GM23338 (cell line): ENCODE measurements at regions not wholly inside any gene's neighbourhood (a gene's known extent, or its start where the extent isn't known, plus 50 kb on each side); places are given as distances from the start of the nearest gene placed in this dataset.

Experiments
- ATAC-seq: fragments of 200-7000 bp; cut with Tn5 transposase; 3 replicates; pipeline ENCODE4 v1.9.1; 2020
- DNase-seq: peaks from one replicate; pipeline ENCODE4 v3.0.0-alpha.2; 2015; ENCODE audit warnings: low spot score
- H2AFZ ChIP-seq: fragments of 200-600 bp; sonication (generic); 2 replicates; pipeline ENCODE4 v1.8.0; 2016; ENCODE audit warnings: antibody characterized with exemption, mild to moderate bottlenecking, moderate library complexity
- H3F3A ChIP-seq: fragments of 200-600 bp; sonication (generic); replicated peaks from 2 replicates; pipeline ENCODE4 v1.8.0; 2017; ENCODE audit warnings: antibody characterized with exemption, mixed run types, low read depth
- H3K27ac ChIP-seq: fragments of 200-600 bp; sonication (generic); 2 replicates; pipeline ENCODE4 v1.6.1; 2016; ENCODE audit warnings: low read depth
- H3K27me3 ChIP-seq: fragments of 200-600 bp; sonication (generic); 2 replicates; pipeline ENCODE4 v1.8.0; 2016; ENCODE audit warnings: mild to moderate bottlenecking, mixed run types, moderate library complexity; ENCODE audit not compliant: insufficient read depth
- H3K36me3 ChIP-seq: fragments of 200-600 bp; sonication (generic); 2 replicates; pipeline ENCODE4 v1.8.0; 2016; ENCODE audit warnings: mild to moderate bottlenecking; ENCODE audit not compliant: insufficient read depth
- H3K4me1 ChIP-seq: fragments of 200-600 bp; sonication (generic); 2 replicates; pipeline ENCODE4 v1.8.0; 2016; ENCODE audit warnings: mild to moderate bottlenecking, moderate library complexity; ENCODE audit not compliant: insufficient read depth
- H3K4me2 ChIP-seq: fragments of 200-600 bp; sonication (generic); 2 replicates; pipeline ENCODE4 v1.7.1; 2017; ENCODE audit warnings: mixed run types
- H3K4me3 ChIP-seq: fragments of 200-600 bp; sonication (generic); 2 replicates; pipeline ENCODE4 v1.6.1; 2016; ENCODE audit warnings: mixed run types
- H3K79me2 ChIP-seq: fragments of 200-600 bp; sonication (generic); replicated peaks from 2 replicates; pipeline ENCODE4 v1.8.0; 2017; ENCODE audit warnings: mild to moderate bottlenecking; ENCODE audit not compliant: insufficient read depth
- H3K9me2 ChIP-seq: fragments of 200-600 bp; sonication (generic); 2 replicates; pipeline ENCODE4 v1.8.0; 2017; ENCODE audit not compliant: insufficient read depth
- H4K20me1 ChIP-seq: fragments of 200-600 bp; sonication (generic); replicated peaks from 2 replicates; pipeline ENCODE4 v1.8.0; 2017; ENCODE audit warnings: mild to moderate bottlenecking; ENCODE audit not compliant: insufficient read depth
- H3K27ac Mint-ChIP-seq: 2 replicates; pipeline ENCODE4 v1.8.0; 2020; ENCODE audit warnings: inconsistent platforms, mild to moderate bottlenecking, moderate library complexity, mixed read lengths
- H3K27me3 Mint-ChIP-seq: 3 replicates; pipeline ENCODE4 v1.8.0; 2022; ENCODE audit warnings: low read depth, mild to moderate bottlenecking, moderate library complexity, mixed read lengths, inconsistent platforms; ENCODE audit not compliant: insufficient read depth, poor library complexity
- H3K36me3 Mint-ChIP-seq: 3 replicates; pipeline ENCODE4 v1.8.0; 2021; ENCODE audit warnings: low read depth, mild to moderate bottlenecking, inconsistent platforms, moderate library complexity, mixed read lengths
- H3K4me1 Mint-ChIP-seq: 3 replicates; pipeline ENCODE4 v1.8.0; 2020; ENCODE audit warnings: mild to moderate bottlenecking, inconsistent platforms, mixed read lengths
- H3K4me3 Mint-ChIP-seq: 3 replicates; pipeline ENCODE4 v1.8.0; 2021; ENCODE audit warnings: moderate library complexity, mild to moderate bottlenecking, inconsistent platforms, mixed read lengths
- H3K9me3 Mint-ChIP-seq: 3 replicates; pipeline ENCODE4 v1.8.0; 2020; ENCODE audit warnings: moderate library complexity, mild to moderate bottlenecking, inconsistent platforms, mixed read lengths
- CREB1 ChIP-seq: fragments of 250-450 bp; sonication (Bioruptor Pico); IDR thresholded peaks from 2 replicates; pipeline ENCODE4 v1.5.0; 2020; ENCODE audit warnings: low read depth, mild to moderate bottlenecking, moderate library complexity
- ETS1 ChIP-seq: IDR thresholded peaks from 2 replicates; pipeline ENCODE4 v1.6.1; 2016; ENCODE audit warnings: antibody characterized with exemption
- EZH2 ChIP-seq: fragments of 200-600 bp; sonication (generic); IDR thresholded peaks from one replicate; pipeline ENCODE4 v1.8.0; 2017; ENCODE audit warnings: antibody characterized with exemption, mild to moderate bottlenecking, low read depth; ENCODE audit not compliant: unreplicated experiment
- EZH2phosphoT487 ChIP-seq: fragments of 200-600 bp; sonication (generic); IDR thresholded peaks from one replicate; pipeline ENCODE4 v1.8.1; 2018; ENCODE audit warnings: antibody characterized with exemption; ENCODE audit not compliant: unreplicated experiment
- JUNB ChIP-seq: IDR thresholded peaks from one replicate; pipeline ENCODE4 v1.6.1; 2016; ENCODE audit warnings: antibody characterized with exemption; ENCODE audit not compliant: unreplicated experiment
- NANOG ChIP-seq: IDR thresholded peaks from 2 replicates; pipeline ENCODE4 v1.6.1; 2016; ENCODE audit warnings: antibody characterized with exemption, borderline replicate concordance
- POLR2AphosphoS5 ChIP-seq: IDR thresholded peaks from 2 replicates; pipeline ENCODE4 v1.6.1; 2016; ENCODE audit warnings: antibody characterized with exemption, low read depth
- REST ChIP-seq: IDR thresholded peaks from one replicate; pipeline ENCODE4 v1.6.1; 2018; ENCODE audit warnings: antibody characterized with exemption; ENCODE audit not compliant: unreplicated experiment
- STAT1 ChIP-seq: IDR thresholded peaks from one replicate; pipeline ENCODE4 v1.6.1; 2016; ENCODE audit warnings: antibody characterized with exemption; ENCODE audit not compliant: unreplicated experiment
- ZNF114 ChIP-seq: fragments of 250-450 bp; sonication (Bioruptor Pico); IDR thresholded peaks from 2 replicates; pipeline ENCODE4 v1.5.0; 2020; ENCODE audit warnings: mild to moderate bottlenecking, moderate library complexity
- ZNF331 ChIP-seq: fragments of 250-450 bp; sonication (Bioruptor Pico); IDR thresholded peaks from 2 replicates; pipeline ENCODE4 v1.5.0; 2020; ENCODE audit warnings: low read depth, mild to moderate bottlenecking, moderate library complexity
- ZNF462 ChIP-seq: fragments of 250-450 bp; sonication (Bioruptor Pico); IDR thresholded peaks from 2 replicates; pipeline ENCODE4 v1.5.0; 2020; ENCODE audit warnings: mild to moderate bottlenecking, moderate library complexity

- H3F3A ChIP-seq, result no peaks in the 10 kb centered on the region
- H3K27ac Mint-ChIP-seq, result no peak overlapping the region
- H2AFZ ChIP-seq, result no peak overlapping the region
- H3K27ac ChIP-seq, result no peak overlapping the region
- H3K27me3 Mint-ChIP-seq, result no peaks in the 10 kb centered on the region
- H3K79me2 ChIP-seq, result no peaks in the 10 kb centered on the region
- H3K36me3 ChIP-seq, result no peaks in the 10 kb centered on the region
- no peaks in the 10 kb centered on the region for H4K20me1 ChIP-seq
- H3K9me3 Mint-ChIP-seq, result no peaks in the 10 kb centered on the region
- H3K4me1 Mint-ChIP-seq, result peaks cover 4% of the 10 kb centered on the region; the same call in 2 of the 3 replicates
- no peak overlapping the region for H3K4me3 ChIP-seq
- no peak for ATAC-seq
- H3K4me1 ChIP-seq, result no peaks in the 10 kb centered on the region
- no peak for TF ChIP-seq EZH2
- H3K4me3 Mint-ChIP-seq, result no peak overlapping the region
- no peak overlapping the region for H3K4me2 ChIP-seq
- no peaks in the 10 kb centered on the region for H3K27me3 ChIP-seq
- H3K36me3 Mint-ChIP-seq, result no peaks in the 10 kb centered on the region
- DNase-seq, result no peak
- H3K9me2 ChIP-seq, result peaks cover 2% of the 10 kb centered on the region; the same call in 1 of the 2 replicates
Measured at GRCh38 chr2:181398000-181398399, 59.2 kb upstream of the ITGA4 start.

- no peak overlapping the region for H3K27ac Mint-ChIP-seq
- ATAC-seq, result peak; percentile 80
- H3K4me3 Mint-ChIP-seq, result no peak overlapping the region
- Histone ChIP-seq H2AFZ (0 out of 2 replicates have a peak overlapping the region, but pooled peaks have one; percentile 57), H3K27me3 (no peaks in the 10 kb centered on the region), H3K79me2 (no peaks in the 10 kb centered on the region), H3K27ac (no peak overlapping the region), H3F3A (no peaks in the 10 kb centered on the region), H3K4me3 (no peak overlapping the region), H3K4me1 (no peaks in the 10 kb centered on the region), H3K9me2 (peaks cover 2% of the 10 kb centered on the region; the same call in 1 of the 2 replicates), H3K36me3 (no peaks in the 10 kb centered on the region), H4K20me1 (no peaks in the 10 kb centered on the region), H3K4me2 (no peak overlapping the region)
- TF ChIP-seq EZH2 (no peak), EZH2phosphoT487 (no peak), REST (no peak), STAT1 (no peak), ZNF114 (CRISPR knock-in tag) (no peak), JUNB (no peak), CREB1 (CRISPR knock-in tag) (no peak), ZNF462 (CRISPR knock-in tag) (no peak), ETS1 (no peak), ZNF331 (CRISPR knock-in tag) (no peak), NANOG (no peak), POLR2AphosphoS5 (no peak)
- DNase-seq, result no peak
- no peaks in the 10 kb centered on the region for H3K9me3 Mint-ChIP-seq
- no peaks in the 10 kb centered on the region for H3K36me3 Mint-ChIP-seq
- H3K27me3 Mint-ChIP-seq, result no peaks in the 10 kb centered on the region
- peaks cover under 1% of the 10 kb centered on the region; the same call in 2 of the 3 replicates for H3K4me1 Mint-ChIP-seq
Measured at GRCh38 chr2:181399027-181399426, 58.2 kb upstream of the ITGA4 start.
